Stimulated activated CD4-positive, alpha-beta T cell treated with anti-CD3 and anti-CD28 coated beads, Interleukin-1b, Interleukin-23, amount 100 ng/mL, for 24 hours (primary cell): ENCODE measurements at regions not wholly inside any gene's neighbourhood (a gene's known extent, or its start where the extent isn't known, plus 50 kb on each side); places are given as distances from the start of the nearest gene placed in this dataset.

Experiments
- DNase-seq, 4 experiments: peaks; one replicate each; pipeline ENCODE4 v3.0.0-alpha.2; 2020; ENCODE audit warnings: low read depth in 4 of 4, low spot score in 1 of 4

DNA sequence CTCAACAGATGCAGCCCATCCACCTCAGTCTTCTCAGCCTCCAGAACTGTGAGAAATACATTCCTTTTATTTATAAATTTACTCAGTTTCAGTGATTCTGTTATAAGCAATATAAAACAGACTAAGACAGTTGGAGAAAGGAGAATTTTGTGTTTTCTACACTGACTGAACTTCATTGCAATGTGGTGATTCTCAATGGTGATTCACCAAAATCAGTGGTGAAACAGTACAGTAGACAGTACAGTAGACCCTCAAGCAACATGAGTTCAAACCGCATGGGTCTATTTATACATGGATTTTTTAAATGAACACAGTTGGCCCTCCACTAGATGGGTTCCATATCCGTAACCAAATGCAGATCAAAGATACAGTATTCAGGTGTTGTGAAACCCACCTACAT lies 403.1 kb upstream of the TGFBR2 start:
- no peak for DNase-seq

- no peak for DNase-seq
These were observed 402.3 kb upstream of the TGFBR2 start for GRCh38 chr3:30204126-30204525.

DNA sequence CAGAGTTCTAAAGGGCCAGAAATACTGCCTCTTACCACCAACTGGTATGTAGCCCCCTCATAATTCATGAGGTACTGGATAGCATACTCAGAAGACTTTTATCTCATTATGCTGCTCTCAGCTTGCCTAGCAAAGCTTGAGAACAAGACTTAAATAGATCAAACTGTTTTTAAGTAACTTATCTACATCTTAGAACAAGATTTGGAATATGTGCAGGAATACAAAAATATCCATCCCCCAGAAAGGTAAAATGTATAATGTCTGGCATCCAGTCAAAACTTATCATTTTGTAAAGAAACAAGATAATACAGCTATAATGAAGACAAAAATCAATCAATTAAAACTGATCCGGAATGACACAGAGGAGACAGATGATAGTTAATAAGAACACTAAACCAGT lies 400.4 kb upstream of the TGFBR2 start:
- DNase-seq: no peak

GRCh38 chr3:30221619-30222018 lies 384.8 kb upstream of the TGFBR2 start:
- no peak for DNase-seq

- no peak for DNase-seq
These were observed 384.0 kb upstream of the TGFBR2 start for GRCh38 chr3:30222441-30222840.

DNA sequence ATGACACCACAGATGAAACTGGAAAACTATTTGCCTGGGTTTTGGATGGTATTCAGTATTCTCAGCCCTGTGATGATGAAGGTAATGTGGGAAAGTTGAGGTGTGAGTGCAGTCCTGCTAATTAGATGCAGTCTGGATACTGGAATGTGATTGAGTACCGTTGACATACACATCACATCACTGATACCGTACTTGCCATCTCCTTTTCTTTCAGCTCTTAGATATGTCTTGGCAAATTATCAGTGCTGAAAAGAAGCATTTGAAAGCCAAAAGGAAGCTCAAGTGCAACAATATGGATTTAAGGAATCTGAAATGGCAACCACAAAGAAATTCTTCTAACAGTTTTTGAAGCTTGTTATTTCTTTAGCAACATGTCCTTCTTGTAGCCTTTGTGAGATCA lies 381.4 kb upstream of the TGFBR2 start:
- DNase-seq: no peak

GRCh38 chr3:30226601-30227151 lies 379.7 kb upstream of the TGFBR2 start:
- DNase-seq: no peak

DNA sequence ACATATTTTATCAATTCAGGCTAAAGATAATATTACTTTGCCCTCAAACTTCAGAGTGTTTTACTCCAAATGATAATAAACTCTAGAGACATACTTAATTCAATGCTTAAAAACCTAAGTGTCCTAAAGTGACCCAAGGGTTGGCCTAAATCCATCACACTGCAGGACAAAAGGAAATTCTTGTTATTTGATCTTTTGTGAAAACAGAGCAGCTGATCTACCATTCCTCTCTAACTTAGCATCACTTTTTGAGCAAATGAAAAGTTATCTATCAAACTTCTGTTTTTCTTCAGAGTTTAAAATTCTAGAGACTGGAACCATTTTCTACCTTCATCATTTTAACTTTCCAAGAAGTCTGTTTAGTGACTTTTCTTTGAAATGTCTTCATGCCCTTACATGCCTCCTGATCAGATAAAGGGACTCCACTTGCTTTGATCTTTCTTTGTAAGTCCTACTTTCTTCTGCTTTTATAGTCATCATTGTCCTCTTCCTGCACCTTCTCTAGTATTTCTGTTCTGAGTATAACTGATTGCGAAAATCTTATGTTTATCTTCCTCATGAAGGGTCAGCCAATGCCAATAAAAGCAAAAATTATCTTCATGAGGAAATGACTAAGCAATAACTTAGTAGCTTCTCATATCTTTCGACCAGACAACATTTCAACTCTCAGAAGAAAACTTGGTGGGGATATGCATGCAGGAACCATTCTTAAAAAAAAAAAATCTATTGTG lies 378.7 kb upstream of the TGFBR2 start:
- DNase-seq: no peak

DNA sequence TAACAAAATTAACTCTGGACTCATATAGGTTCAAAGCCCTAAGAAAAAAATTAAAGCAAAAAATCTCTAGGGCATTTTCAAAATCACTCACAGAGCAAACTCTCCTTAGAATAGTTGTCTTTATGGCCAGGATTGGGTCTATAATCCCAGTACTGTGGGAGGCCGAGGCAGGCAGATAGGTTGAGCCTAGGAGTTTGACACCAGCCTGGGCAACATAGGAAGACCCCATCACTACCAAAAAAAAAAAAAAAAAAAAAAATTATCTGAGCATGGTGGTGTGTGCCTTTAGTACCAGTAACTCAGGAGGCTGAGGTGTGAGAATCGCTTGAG lies 378.1 kb upstream of the TGFBR2 start:
- DNase-seq: no peak

DNA sequence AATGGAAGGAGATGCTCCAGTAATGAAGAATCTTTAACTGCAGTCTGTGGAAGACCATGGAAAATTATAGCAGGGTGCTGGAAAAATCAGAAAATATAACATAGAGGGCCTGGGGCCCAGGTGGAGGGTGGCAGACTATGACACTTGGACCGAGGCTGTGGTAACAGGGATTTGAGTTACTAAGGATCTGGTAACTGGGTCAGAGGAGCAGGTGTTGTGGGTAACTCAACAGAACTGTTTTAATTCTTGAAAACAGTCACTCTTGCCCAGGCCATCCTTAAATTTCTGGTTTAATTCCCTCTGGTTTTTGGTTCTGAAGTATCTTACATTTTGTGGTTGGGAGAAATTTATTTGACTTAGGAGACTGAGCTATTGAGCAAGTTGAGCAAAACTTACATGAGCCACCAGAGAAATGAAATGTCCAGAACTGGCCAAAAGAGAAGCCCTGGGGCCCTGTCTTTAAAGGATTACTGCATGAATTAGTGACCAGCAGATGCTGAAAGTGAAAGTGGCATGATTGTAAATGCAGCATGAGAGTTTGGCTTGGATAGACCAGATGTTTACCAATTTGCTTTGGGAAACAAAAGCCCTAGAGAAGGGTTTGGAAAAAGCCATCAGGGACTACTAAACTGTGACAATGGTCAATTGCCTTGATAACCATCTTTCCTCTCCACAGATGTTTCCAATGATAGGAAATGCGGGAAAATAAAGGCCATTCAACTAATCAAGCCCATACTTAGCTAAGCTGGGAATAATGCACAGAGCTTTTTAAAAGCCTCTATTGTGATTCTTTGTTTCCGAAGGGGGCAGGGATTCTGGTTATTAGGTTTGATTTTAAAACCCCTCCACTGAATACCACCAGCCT lies 374.9 kb upstream of the TGFBR2 start:
- no peak for DNase-seq

DNA sequence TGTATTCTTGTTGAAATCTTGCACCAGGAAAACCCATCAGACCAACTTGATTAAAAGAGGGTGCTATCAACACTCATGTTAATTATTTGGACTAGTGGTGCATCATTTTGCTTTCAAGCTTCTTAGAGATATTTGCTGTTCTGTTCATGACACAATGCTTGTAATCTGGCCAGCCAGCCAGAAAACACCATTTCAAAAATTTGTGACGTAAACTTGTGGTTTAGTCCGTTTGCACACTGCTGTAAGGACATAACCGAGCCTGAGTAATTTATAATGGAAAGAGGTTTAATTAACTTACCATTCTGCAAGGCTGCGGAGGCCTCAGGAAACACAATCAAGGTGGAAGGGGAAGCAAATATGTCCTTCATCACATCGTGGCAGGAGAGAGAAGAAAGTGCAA lies 374.3 kb upstream of the TGFBR2 start:
- no peak for DNase-seq

DNA sequence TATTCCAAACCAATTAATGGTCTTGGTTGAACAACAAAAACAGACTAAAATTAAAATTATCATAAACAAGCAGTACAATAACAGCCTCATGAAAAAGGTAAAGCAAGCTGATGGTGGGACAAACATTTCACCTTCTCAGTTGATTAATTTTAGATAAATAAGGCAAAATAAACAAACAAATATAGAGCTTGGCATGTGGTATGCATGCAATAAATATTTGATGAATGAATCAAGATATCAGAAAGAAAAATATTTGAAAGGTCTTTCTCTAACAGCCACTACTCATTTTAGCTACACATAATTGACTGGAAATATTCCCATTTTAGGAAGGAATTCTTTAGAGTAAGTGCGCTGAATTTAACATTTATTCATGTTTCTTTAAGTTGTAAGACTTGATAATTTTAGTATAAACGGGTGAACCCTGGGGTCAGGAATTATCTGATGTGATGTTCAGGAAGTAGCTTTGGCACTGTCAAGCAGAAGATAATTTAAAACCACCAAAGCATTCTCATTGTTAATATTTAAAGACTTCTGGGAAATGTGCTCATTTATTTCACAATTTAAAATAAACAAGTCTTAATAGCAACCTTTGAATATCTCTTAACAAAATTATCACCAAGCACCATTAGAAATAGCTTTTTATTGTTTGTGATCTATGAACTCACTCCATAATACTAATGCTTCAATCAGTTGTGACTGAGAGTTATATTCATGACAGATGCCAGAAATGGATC lies 372.3 kb upstream of the TGFBR2 start:
- DNase-seq: no peak

DNA sequence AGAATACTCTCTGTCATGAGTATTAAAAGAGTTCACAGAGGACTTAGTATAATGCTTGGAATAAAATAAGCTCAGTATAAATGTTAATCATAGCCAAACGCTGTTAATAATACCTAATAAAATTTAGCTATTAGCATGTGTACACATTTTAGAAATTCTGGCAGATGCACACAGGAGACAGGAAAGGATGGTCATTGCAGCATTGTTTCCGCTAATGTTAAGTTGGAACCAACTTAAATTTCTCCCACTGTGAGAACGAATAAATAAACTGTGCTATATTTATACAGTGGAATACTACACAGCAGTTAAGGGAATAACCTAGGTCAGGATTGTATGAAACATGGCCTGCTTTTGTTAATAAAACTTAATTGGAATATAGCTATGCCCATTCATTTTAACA lies 370.4 kb upstream of the TGFBR2 start:
- DNase-seq: no peak

DNA sequence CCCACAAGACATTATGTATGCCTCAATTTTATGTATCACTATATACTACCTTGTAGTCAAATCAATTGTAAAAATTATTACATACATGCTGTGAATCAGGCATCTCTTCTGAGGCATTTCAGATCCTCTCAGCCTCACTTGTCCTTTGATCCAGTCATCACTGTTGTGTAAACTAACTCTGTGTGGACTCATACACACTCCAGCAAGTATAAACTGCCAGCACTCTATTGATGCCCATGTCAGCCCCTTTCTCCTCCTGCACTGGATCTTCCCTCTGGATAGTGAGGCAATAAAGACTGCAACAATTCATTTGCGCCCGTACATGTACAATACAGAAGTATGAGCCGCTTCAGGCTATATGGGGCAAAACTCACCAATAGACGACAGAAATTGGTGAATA lies 364.7 kb upstream of the TGFBR2 start:
- DNase-seq: no peak

- DNase-seq: no peak
These were observed 360.4 kb upstream of the TGFBR2 start for GRCh38 chr3:30245858-30246622.

DNA sequence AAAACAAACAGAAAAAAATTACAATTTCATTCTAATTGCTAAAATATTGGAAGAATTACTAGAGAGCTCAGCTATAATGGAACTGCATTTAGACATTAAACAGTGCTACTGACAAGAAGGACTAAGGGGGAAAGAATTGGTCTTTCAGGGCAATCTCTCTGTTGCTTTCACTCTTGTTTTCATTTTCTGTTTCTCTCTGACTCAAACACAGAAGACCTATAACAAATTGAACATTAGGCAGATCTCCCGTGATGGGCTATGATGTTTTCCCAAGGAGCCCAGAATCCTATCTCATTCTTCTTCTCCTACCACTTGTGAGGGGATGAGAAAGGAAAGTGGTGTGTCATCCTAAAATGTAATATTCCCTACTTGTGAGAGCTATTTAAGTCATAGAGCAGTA lies 358.0 kb upstream of the TGFBR2 start:
- no peak for DNase-seq

- DNase-seq: no peak
These were observed 353.9 kb upstream of the TGFBR2 start for GRCh38 chr3:30252474-30252873.

DNA sequence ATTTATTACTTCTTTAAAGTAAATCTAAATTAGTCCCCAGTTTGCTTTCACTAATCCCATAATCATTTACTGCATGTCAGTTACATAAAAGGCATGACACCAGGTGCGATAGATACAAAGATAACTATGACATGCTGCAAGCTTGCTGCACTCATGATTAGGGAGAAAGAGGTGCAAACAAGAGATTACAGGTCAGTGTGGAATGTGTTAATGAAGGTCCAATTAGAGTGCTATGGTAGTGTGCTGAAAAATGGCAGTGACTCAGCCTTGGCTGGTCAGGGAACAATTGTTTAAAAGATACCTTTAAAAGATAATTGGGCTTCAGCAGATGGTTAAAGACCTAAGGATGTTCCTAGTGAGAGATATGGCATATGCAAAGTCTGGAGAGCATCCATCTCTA lies 352.6 kb upstream of the TGFBR2 start:
- no peak for DNase-seq

- DNase-seq: no peak
These were observed 349.9 kb upstream of the TGFBR2 start for GRCh38 chr3:30256474-30256873.

- DNase-seq: no peak
These were observed 347.7 kb upstream of the TGFBR2 start for GRCh38 chr3:30258426-30259392.
